Testis (tissue), 2 donors: ENCODE measurements at regions not wholly inside any gene's neighbourhood (a gene's known extent, or its start where the extent isn't known, plus 50 kb on each side); places are given as distances from the start of the nearest gene placed in this dataset.

ENCODE experiments used
- DNase-seq: peaks from one replicate; pipeline ENCODE4 v3.0.0-alpha.2; 2019
- H3K27ac ChIP-seq, 2 donors: fragments of 200-600 bp; sonication (generic); one replicate each; pipeline ENCODE4 v1.5.1; 2019
- H3K27me3 ChIP-seq: fragments of 200-600 bp; sonication (generic); one replicate; pipeline ENCODE4 v1.5.1; 2019
- H3K36me3 ChIP-seq: fragments of 200-600 bp; sonication (generic); one replicate; pipeline ENCODE4 v1.5.1; 2017; ENCODE audit warnings: low read depth; ENCODE audit errors: missing control alignments
- H3K4me1 ChIP-seq: fragments of 200-600 bp; sonication (generic); one replicate; pipeline ENCODE4 v1.5.1; 2019
- H3K4me3 ChIP-seq, 2 donors: fragments of 200-600 bp; sonication (generic); one replicate each; pipeline ENCODE4 v1.5.1; 2017 to 2019
- H3K9me3 ChIP-seq: fragments of 200-600 bp; sonication (generic); one replicate; pipeline ENCODE4 v1.5.1; 2017
- CTCF ChIP-seq, 3 experiments: fragments of 450-650 bp in 2 of 3; fragments of 200-600 bp in 1 of 3; sonication (generic) in 1 of 3; IDR thresholded peaks; one replicate each; pipeline ENCODE4 v1.5.1; 2016 to 2019; ENCODE audit warnings: antibody characterized with exemption in 3 of 3, mild to moderate bottlenecking in 2 of 3, moderate library complexity in 1 of 3
- POLR2A ChIP-seq: fragments of 450-650 bp; IDR thresholded peaks from one replicate; pipeline ENCODE4 v1.6.1; 2017; ENCODE audit warnings: antibody characterized with exemption, mild to moderate bottlenecking, moderate library complexity
- WGBS, 2 donors: methylation state at CpG; one replicate each; pipeline ENCODE4 v1.1.5; 2018; 5-methylcytosine and 5-hydroxymethylcytosine counted together
- intact Hi-C: fragments of 100-400 bp; cut with DNase I; formaldehyde crosslinking; loops from one replicate; pipeline ENCODE4 v1.15.1; 2023; ENCODE audit warnings: low total_unique reads

- intact Hi-C loops, result no loop called here
These were observed 96.7 kb upstream of the COPS8 start for GRCh38 chr2:236988690-236989624.

GRCh38 chr2:236990552-236990951 lies 95.1 kb upstream of the COPS8 start:
- Histone ChIP-seq H3K27ac (no peak overlapping the region), H3K36me3 (no peaks in the 10 kb centered on the region), H3K9me3 (no peaks in the 10 kb centered on the region), H3K27me3 (no peaks in the 10 kb centered on the region), H3K4me1 (no peaks in the 10 kb centered on the region), H3K4me3 (no peak overlapping the region)
- whole genome bisulfite sequencing, 2 donors, result 68 to 76% methylated on average over 2 of the region's 2 CpGs
- no peak for TF ChIP-seq POLR2A
- no peak for TF ChIP-seq CTCF (IDR thresholded peaks at IDR 0.05)
- intact Hi-C loops, result no loop called here
- no peak for DNase-seq

More at GRCh38 chr2:236988690-236989624, 96.7 kb upstream of the COPS8 start:
- H3K27ac ChIP-seq, result peak overlapping the region in 1 of 2 donors; percentile 44
- 41 to 47% methylated on average over 16 of the region's 16 CpGs for WGBS, 2 donors
- TF ChIP-seq POLR2A, result no peak
- TF ChIP-seq CTCF (IDR thresholded peaks at IDR 0.05), result no peak
- DNase-seq, result peak; percentile 68
- no peak overlapping the region for H3K4me3 ChIP-seq
- H3K27me3 ChIP-seq, result no peaks in the 10 kb centered on the region
- H3K36me3 ChIP-seq, result no peaks in the 10 kb centered on the region
- no peaks in the 10 kb centered on the region for H3K9me3 ChIP-seq
- H3K4me1 ChIP-seq, result no peaks in the 10 kb centered on the region

- WGBS, 2 donors, result 96 to 100% methylated on average over 1 of the region's 1 CpG
- intact Hi-C loops, result no loop called here
These were observed 93.8 kb upstream of the COPS8 start for GRCh38 chr2:236991874-236992273.

GRCh38 chr2:236993286-236993685 lies 92.4 kb upstream of the COPS8 start:
- 96 to 100% methylated on average over 2 of the region's 2 CpGs for WGBS, 2 donors
- H3K27me3 ChIP-seq, result no peaks in the 10 kb centered on the region
- H3K4me1 ChIP-seq, result no peaks in the 10 kb centered on the region
- TF ChIP-seq POLR2A (no peak), CTCF (IDR thresholded peaks at IDR 0.05) (no peak)
- no peaks in the 10 kb centered on the region for H3K9me3 ChIP-seq
- DNase-seq, result no peak
- no peak overlapping the region for H3K4me3 ChIP-seq
- no peak overlapping the region for H3K27ac ChIP-seq
- intact Hi-C loops, result no loop called here
- H3K36me3 ChIP-seq, result no peaks in the 10 kb centered on the region

More at GRCh38 chr2:236991874-236992273, 93.8 kb upstream of the COPS8 start:
- no peak overlapping the region for H3K4me3 ChIP-seq
- no peak overlapping the region for H3K27ac ChIP-seq
- no peak for DNase-seq
- no peaks in the 10 kb centered on the region for H3K36me3 ChIP-seq
- no peaks in the 10 kb centered on the region for H3K4me1 ChIP-seq
- H3K9me3 ChIP-seq, result no peaks in the 10 kb centered on the region
- no peak for TF ChIP-seq CTCF (IDR thresholded peaks at IDR 0.05)
- TF ChIP-seq POLR2A, result no peak
- H3K27me3 ChIP-seq, result no peaks in the 10 kb centered on the region

GRCh38 chr2:236994361-236994760 lies 91.3 kb upstream of the COPS8 start:
- DNase-seq, result no peak
- Histone ChIP-seq H3K27ac (no peak overlapping the region), H3K27me3 (no peaks in the 10 kb centered on the region), H3K36me3 (no peaks in the 10 kb centered on the region), H3K4me1 (no peaks in the 10 kb centered on the region), H3K4me3 (no peak overlapping the region), H3K9me3 (no peaks in the 10 kb centered on the region)
- intact Hi-C loops, result no loop called here
- TF ChIP-seq POLR2A (no peak), CTCF (IDR thresholded peaks at IDR 0.05) (no peak)
- WGBS, 2 donors, result 77% methylated on average over 9 of the region's 9 CpGs
